Mammary epithelial cell (primary cell): ENCODE measurements at regions not wholly inside any gene's neighbourhood (a gene's known extent, or its start where the extent isn't known, plus 50 kb on each side); places are given as distances from the start of the nearest gene placed in this dataset.

Experiments used
- EZH2 ChIP-seq: IDR thresholded peaks from 2 replicates; pipeline ENCODE4 v1.6.1; 2012; ENCODE audit warnings: low read length, inconsistent platforms, borderline replicate concordance
- TF ChIP-seq, protein P1 (sequence below), 2 donors: IDR thresholded peaks in 1 of 2; conservative IDR thresholded peaks in 1 of 2; 2 replicates each; pipeline ENCODE4 v1.5.1; 2011 to 2012; ENCODE audit warnings: inconsistent platforms in 2 of 2, low read length in 2 of 2, mild to moderate bottlenecking in 2 of 2, control low read depth in 1 of 2, low read depth in 1 of 2; ENCODE audit not compliant: insufficient read depth in 1 of 2; ENCODE audit errors: extremely low read depth in 1 of 2

DNA sequence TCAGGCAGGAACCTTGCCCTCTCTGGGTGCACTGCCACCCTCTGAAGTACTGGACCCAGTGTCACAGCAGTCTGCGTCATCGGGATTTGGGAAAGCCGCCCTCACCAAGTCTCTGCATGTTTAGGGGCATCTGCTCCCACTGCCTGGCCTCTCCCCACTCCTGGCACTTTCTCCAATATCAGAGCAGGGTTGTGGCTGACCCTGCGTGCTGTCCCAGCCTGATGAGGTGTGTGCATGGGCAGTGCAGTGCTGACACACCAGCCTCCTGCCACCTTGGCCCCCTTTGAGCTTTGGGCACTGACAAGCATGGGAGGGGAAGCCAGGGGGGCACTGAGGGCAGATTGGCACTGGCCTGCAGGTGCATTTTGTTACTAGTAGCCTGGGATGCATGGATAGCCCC, 652.5 kb downstream of the GABRG1 start:
- no peak for TF ChIP-seq EZH2
- TF ChIP-seq, protein P1, sequence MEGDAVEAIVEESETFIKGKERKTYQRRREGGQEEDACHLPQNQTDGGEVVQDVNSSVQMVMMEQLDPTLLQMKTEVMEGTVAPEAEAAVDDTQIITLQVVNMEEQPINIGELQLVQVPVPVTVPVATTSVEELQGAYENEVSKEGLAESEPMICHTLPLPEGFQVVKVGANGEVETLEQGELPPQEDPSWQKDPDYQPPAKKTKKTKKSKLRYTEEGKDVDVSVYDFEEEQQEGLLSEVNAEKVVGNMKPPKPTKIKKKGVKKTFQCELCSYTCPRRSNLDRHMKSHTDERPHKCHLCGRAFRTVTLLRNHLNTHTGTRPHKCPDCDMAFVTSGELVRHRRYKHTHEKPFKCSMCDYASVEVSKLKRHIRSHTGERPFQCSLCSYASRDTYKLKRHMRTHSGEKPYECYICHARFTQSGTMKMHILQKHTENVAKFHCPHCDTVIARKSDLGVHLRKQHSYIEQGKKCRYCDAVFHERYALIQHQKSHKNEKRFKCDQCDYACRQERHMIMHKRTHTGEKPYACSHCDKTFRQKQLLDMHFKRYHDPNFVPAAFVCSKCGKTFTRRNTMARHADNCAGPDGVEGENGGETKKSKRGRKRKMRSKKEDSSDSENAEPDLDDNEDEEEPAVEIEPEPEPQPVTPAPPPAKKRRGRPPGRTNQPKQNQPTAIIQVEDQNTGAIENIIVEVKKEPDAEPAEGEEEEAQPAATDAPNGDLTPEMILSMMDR (conservative IDR thresholded peaks at IDR 0.05 in 1 of 2, IDR thresholded peaks at IDR 0.05 in 1 of 2; ENCODE audit: extremely low read depth in 1 of 2, insufficient read depth in 1 of 2, low read depth in 1 of 2, low read length in 2 of 2), result no peak
